ENCODE measurements at regions not wholly inside any gene's neighbourhood (a gene's known extent, or its start where the extent isn't known, plus 50 kb on each side); places are given as distances from the start of the nearest gene placed in this dataset.

DNA sequence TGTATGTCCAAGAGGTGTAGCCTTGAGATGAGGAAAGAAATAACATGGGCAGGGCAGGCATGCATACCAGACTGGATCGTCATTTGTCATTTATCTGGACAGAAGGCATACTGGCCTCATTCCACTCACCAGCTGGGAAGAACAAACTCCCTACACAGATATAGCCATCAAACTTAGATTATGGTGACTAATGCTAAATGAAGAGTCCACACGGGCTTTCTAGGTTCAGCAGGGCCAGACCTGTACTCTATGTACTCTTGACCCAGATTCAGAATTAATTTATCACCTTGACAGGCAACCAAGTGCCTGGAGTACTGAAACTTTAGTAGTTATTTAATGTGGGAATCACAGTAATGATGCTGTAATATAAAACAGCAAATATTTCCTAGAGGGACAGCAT lies 164.3 kb upstream of the IL12A start:
- ATAC-seq (no peak), DNase-seq (ENCODE audit: low spot score) (no peak)
- Mint-ChIP-seq H3K9me3 (no peaks in the 10 kb centered on the region), H3K36me3 (no peaks in the 10 kb centered on the region), H3K4me1 (ENCODE audit: low read depth in 2 of 2) (peaks cover 0 to 4% of the 10 kb centered on the region in 2 donors), H3K27ac (no peak overlapping the region), H3K4me3 (no peak overlapping the region), H3K27me3 (peaks cover 0 to 9% of the 10 kb centered on the region in 2 donors)

DNA sequence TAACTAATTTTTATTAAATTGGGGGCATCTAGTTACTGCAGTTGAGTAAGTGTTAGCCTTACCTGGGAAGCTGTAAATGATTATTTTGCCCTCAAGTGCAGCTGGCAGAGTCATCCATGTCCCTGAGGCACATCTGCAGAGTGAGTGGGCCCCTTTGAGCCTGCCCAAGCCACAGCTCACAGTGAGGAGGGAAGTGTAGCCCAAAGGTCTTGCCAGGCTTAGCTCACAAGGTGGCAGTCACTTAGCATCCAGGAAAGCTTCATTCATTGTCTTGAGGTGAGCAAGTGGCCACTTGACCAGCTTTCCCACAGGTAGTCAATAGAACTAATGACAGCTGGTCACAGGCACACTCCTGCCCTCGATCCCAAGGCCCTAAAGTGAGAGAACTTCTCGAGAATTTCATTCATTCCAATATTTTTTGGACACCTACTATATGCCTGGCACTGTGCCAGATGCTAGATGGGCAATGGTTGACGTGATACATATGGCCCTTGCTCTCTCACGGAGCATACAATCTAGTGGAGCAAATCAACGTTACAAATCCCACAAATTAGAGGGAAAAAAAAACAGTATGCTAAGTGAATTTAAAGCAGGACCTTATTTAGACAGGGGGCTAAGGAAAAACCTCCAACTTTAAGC lies 163.3 kb upstream of the IL12A start:
- Mint-ChIP-seq H3K4me1 (ENCODE audit: low read depth in 2 of 2) (peaks cover 0 to 4% of the 10 kb centered on the region in 2 donors), H3K27ac (no peak overlapping the region), H3K36me3 (no peaks in the 10 kb centered on the region), H3K9me3 (no peaks in the 10 kb centered on the region), H3K4me3 (no peak overlapping the region), H3K27me3 (peaks cover 0 to 9% of the 10 kb centered on the region in 2 donors)
- DNase-seq (ENCODE audit: low spot score) = no peak
- no peak for ATAC-seq

DNA sequence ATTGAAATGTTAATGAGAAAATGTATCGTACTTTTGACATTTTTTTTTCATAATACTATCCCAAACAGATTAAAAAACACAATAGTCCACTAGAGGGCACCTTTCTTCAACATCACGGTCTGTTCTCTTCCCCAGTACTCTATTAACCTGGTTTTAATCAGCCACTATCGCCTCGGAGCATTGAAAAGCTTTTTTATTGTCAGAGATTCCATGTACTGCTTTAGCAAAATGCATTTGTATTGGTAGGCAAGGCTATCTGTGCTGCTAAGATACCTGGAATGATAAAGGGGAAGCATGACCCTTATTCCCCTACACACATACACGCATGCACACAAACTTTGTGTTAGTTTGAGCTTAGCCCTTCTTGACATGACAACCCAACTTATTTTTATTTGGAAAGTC lies 160.1 kb upstream of the IL12A start:
- ATAC-seq = no peak
- no peak for DNase-seq (ENCODE audit: low spot score)
- Mint-ChIP-seq H3K9me3 (no peaks in the 10 kb centered on the region), H3K4me3 (no peak overlapping the region), H3K36me3 (no peaks in the 10 kb centered on the region), H3K27ac (no peak overlapping the region), H3K27me3 (no peaks in the 10 kb centered on the region), H3K4me1 (ENCODE audit: low read depth in 2 of 2) (peaks cover 0 to 4% of the 10 kb centered on the region in 2 donors)

DNA sequence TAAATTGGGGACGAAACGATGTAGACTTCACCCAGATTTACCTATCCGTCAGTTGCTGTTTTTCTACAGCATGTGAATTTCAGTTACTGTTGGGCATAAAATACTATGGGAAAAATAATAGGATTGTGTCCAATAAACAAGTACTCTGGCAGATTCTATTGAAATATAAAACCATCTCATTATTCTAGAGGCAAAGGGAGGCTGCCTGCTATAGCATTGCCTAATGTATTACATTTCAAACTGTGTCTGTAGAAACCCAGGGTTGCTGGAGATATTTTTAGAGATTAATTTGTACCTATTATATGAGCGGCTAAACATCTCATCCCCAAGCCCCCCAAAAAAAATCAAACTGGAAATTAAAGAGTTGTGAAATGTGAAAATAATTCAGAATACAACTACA lies 159.6 kb upstream of the IL12A start:
- Mint-ChIP-seq H3K27ac (no peak overlapping the region), H3K36me3 (no peaks in the 10 kb centered on the region), H3K9me3 (no peaks in the 10 kb centered on the region), H3K4me3 (no peak overlapping the region), H3K4me1 (ENCODE audit: low read depth in 2 of 2) (peaks cover 0 to 4% of the 10 kb centered on the region in 2 donors), H3K27me3 (no peaks in the 10 kb centered on the region)
- ATAC-seq (no peak), DNase-seq (ENCODE audit: low spot score) (no peak)

DNA sequence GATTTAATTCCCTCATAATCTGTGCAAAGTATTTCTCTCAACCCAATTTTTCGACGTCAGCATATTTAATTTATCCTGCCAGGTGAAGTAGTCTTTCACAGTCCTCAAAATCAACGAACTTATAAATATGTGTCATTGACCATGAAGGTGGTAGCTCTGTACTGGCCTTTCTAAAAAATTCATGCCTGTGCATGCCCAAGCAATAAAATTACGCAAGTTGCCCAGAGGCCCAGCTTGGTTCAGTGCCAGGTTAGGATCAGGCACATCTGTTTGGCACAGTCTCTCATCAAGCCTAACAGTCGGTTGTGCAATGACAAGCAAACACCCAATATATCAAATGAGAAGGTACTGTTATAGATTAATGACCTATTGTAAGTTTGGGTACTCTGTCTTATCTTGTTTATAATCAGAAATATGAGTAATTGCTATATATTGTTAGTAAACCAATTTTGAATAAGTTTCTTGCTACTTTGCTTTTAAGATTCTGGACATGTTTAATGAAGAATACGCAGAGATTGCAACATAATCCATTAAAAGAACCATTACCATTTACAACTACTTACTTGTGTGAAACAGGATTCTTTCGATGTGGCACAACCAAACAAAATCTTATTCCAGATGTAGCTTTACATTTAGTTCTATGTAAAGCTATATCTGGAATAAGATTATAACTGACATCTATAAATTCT lies 159.0 kb upstream of the IL12A start:
- Mint-ChIP-seq H3K9me3 (no peaks in the 10 kb centered on the region), H3K27me3 (no peaks in the 10 kb centered on the region), H3K27ac (no peak overlapping the region), H3K4me1 (ENCODE audit: low read depth in 2 of 2) (peaks cover 0 to 4% of the 10 kb centered on the region in 2 donors), H3K36me3 (no peaks in the 10 kb centered on the region), H3K4me3 (no peak overlapping the region)
- no peak for DNase-seq (ENCODE audit: low spot score)
- no peak for ATAC-seq

DNA sequence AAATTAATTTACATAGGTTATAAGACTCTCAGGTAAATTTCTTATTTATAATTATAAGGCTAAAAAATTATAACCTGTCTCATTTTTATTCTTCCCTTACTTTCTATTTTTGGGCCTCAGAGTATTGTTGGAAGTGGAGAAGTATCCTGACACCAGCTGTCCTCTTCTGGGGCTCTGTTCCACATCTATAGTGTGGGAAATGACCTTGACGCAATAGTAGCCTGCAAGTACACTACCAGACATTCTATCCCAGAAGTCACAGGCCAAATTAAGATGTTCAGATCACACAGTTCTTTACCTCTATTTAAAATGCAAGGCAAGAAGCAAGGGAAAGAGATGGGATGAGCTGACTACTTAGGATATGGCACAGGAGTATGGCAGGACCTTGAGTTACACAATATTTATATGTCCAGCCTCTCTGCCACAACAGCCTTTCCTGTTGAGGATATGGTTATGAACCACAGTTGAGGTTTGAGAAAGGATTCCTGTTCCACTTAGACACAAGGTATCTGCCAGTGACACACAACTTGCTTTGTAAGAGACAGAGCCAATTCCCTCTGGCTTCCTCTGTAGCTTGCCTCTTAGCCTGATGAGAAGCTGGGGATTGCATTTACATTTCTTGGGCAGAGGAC lies 158.0 kb upstream of the IL12A start:
- Mint-ChIP-seq H3K9me3 (no peaks in the 10 kb centered on the region), H3K36me3 (no peaks in the 10 kb centered on the region), H3K4me3 (no peak overlapping the region), H3K27me3 (peaks cover 0 to 2% of the 10 kb centered on the region in 2 donors), H3K27ac (no peak overlapping the region), H3K4me1 (ENCODE audit: low read depth in 2 of 2) (peaks cover 0 to 4% of the 10 kb centered on the region in 2 donors)
- DNase-seq (ENCODE audit: low spot score) = no peak
- ATAC-seq = no peak

DNA sequence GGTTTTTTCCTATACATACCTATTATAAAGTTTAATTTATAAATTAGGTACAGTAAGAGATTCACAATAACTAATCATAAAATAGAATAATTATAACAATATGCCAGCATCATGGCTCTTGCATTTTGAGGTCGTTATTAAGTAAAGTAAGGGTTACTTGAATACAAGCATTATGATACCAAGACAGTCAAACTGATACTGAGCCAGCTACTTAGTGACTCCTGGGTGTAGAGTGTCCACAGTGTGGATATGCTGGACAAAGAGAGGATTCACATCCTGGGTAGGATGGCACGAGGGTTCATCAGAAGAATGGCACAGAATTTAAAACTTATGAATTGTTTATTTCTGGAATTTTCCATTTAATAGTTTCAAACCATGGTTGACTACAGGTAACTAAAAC lies 157.2 kb upstream of the IL12A start:
- Mint-ChIP-seq H3K4me3 (no peak overlapping the region), H3K27ac (no peak overlapping the region), H3K27me3 (peaks cover 0 to 2% of the 10 kb centered on the region in 2 donors), H3K36me3 (no peaks in the 10 kb centered on the region), H3K4me1 (ENCODE audit: low read depth in 2 of 2) (peaks cover 0 to 4% of the 10 kb centered on the region in 2 donors), H3K9me3 (no peaks in the 10 kb centered on the region)
- ATAC-seq (no peak), DNase-seq (ENCODE audit: low spot score) (no peak)

DNA sequence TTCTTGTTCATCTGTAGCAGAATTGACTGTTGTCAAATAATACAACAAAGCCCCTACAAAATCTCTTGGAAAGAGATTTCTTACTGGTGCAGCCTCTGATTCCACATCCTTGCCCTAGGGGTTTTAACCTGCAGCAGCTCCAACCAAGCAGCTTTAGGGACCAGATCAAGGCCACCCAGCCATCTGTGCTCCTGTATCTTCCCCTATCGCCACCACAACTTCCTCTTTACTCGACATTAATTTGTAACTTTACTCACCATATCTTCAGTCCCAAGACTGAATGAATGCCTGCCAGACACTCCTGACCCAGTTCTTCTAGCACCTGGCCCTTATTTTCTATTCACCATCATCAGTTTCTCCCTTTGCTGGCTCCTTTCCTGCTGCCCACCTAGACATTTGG lies 156.6 kb upstream of the IL12A start:
- peaks cover 0 to 2% of the 10 kb centered on the region in 2 donors for H3K27me3 Mint-ChIP-seq
- H3K4me1 Mint-ChIP-seq (ENCODE audit: low read depth in 2 of 2) = peaks cover 0 to 4% of the 10 kb centered on the region in 2 donors
- H3K9me3 Mint-ChIP-seq = no peaks in the 10 kb centered on the region
- no peaks in the 10 kb centered on the region for H3K36me3 Mint-ChIP-seq
- ATAC-seq = peak in 1 of 2 donors; percentile 32
- H3K4me3 Mint-ChIP-seq = no peak overlapping the region
- DNase-seq (ENCODE audit: low spot score) = no peak
- H3K27ac Mint-ChIP-seq = no peak overlapping the region

DNA sequence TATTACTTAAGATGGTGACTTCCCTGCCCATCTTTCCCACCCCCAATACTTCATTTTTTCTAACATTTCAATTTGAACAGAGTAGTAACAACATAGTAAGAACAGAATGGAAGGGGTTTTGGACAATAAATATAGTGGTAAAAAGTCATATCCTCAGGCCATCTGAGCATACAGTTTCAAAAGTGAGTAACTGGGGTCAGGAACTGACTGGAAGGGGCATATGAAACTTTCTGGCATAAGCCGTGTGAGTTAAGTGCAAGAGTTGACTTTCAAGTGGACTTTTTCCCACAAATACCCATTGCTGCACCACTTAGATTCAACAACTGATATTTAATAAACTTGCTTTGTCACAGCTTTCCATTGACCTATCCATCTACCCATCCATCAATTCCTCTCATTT lies 153.5 kb upstream of the IL12A start:
- Mint-ChIP-seq H3K36me3 (no peaks in the 10 kb centered on the region), H3K9me3 (no peaks in the 10 kb centered on the region), H3K27ac (no peak overlapping the region), H3K4me1 (ENCODE audit: low read depth in 2 of 2) (no peaks in the 10 kb centered on the region), H3K27me3 (peaks cover 0 to 3% of the 10 kb centered on the region in 2 donors), H3K4me3 (no peak overlapping the region)
- no peak for ATAC-seq
- no peak for DNase-seq (ENCODE audit: low spot score)

DNA sequence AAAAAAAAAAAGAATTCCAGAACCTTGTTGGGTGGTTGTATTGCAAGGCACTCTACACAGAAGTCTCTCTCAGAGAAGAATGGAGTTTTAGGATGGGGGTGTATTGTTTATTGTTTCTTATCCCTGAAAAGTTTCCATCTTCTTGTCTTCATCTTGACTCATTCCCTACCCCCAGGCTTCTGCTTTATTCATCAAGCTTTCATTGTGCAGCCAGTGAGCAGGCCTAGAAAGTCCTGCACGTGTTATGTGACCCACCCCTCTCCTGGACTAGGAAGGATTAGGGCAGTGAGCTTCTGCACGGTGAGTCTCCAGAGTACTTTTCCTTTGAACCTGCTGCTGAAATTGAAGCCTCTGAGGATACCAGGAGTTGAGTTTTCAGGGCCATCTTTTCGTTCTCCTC lies 150.9 kb upstream of the IL12A start:
- H3K9me3 Mint-ChIP-seq = no peaks in the 10 kb centered on the region
- DNase-seq (ENCODE audit: low spot score) (no peak), ATAC-seq (no peak)
- no peaks in the 10 kb centered on the region for H3K4me1 Mint-ChIP-seq (ENCODE audit: low read depth in 2 of 2)
- H3K36me3 Mint-ChIP-seq = no peaks in the 10 kb centered on the region
- H3K4me3 Mint-ChIP-seq = no peak overlapping the region
- H3K27me3 Mint-ChIP-seq = peaks cover 5 to 8% of the 10 kb centered on the region in 2 donors
- H3K27ac Mint-ChIP-seq = no peak overlapping the region

DNA sequence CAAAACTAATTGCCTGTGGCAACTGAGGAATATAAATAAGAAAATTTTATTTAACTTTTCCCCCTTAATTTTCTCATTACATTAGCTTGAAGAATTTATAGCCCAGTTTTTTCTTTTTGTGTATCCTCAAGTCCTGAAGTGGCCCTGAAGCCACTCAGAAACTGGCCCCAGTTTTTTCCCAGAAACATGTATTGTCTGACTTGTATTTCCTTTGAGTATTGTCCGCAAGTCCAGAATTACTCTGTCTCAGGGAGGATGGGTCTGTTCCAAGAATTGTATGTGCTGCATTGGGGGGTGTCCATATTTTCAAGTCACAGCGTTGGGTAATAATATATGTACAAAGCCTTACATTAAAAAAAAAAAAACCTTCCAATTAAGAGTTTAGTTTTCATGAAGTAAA lies 149.7 kb upstream of the IL12A start:
- Mint-ChIP-seq H3K36me3 (no peaks in the 10 kb centered on the region), H3K4me3 (no peak overlapping the region), H3K9me3 (no peaks in the 10 kb centered on the region), H3K4me1 (ENCODE audit: low read depth in 2 of 2) (no peaks in the 10 kb centered on the region), H3K27me3 (peaks cover 5 to 8% of the 10 kb centered on the region in 2 donors), H3K27ac (no peak overlapping the region)
- DNase-seq (ENCODE audit: low spot score) (no peak), ATAC-seq (no peak)

DNA sequence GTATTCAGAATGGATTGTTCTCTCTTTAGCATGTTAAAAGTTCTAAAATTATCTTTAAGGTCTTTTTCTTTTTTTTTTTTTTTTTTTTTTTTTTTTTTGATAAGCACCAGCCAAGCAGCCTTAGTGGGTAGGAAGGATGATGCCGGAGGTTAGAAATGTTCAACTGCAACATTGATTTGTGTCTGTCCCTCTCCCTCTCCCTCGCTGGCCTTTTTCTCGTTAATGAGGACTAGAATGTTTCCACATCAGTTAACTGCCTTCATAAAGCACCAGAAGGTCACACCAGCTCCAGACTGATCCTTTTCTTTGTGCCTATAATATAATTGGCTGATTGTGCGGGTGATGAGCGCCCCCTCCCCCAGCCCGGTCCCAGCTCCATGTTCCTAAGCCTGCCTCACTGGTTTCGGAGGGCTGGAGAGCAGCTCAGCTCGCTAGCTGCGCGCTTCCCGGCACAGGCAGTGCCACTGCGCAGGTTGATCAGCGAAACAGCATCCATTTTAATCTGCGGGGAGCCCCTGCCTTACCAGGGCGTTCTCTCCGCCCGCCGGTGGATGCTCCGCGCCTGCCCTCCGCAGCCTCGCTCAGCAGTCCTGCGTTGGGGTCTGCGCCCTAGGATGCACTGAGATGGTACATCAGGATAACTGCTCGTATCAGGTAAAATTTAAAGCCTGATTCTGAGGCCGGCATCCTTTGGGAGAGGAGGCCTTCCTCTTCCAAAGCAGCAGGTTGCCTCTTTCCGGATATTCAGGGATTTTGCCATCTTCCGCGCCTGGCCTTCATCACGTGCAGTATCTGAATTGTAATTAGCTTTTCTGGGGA lies 148.9 kb upstream of the IL12A start, which contains the start of gene SCHIP1:
Gene SCHIP1 (plus strand): TSS at position 301 of the 819 bp plus-strand sequence.
- H3K4me1 Mint-ChIP-seq (ENCODE audit: low read depth in 2 of 2) = no peaks in the 10 kb centered on the region
- DNase-seq (ENCODE audit: low spot score) (no peak), ATAC-seq (peak in 1 of 2 donors; percentile 43)
- no peaks in the 10 kb centered on the region for H3K36me3 Mint-ChIP-seq
- no peaks in the 10 kb centered on the region for H3K9me3 Mint-ChIP-seq
- H3K27ac Mint-ChIP-seq = no peak within 1 kb of the TSS
- peaks cover 5 to 8% of the 10 kb centered on the region in 2 donors for H3K27me3 Mint-ChIP-seq
- no peak within 1 kb of the TSS for H3K4me3 Mint-ChIP-seq

DNA sequence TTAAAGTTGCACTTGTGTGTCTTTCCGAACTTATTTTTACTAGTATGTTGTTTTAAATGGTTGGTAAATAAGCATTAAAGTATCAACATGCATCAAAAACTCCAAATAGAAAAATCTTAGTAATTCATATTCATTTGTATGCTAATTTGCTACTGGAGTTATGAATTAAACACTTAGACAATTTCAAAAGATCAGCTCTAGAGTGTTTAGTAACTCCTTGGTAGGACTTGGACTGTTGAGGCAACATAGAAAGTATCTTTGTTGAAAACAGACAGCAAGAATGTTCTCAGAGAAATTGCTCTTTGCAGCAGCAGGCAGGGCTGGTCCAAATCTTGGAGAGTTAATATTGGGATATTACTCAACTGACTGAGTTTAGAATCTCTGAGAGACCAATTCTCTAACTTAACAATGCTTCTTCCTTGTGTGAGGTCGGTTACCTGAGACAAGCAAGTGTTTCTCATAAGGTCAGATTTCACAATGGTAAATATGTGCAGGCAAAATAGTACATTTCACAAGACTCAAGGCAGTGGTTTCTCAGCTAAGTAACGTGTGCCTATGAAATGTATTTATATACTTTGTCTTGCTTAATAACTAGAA lies 147.8 kb upstream of the IL12A start:
- DNase-seq (ENCODE audit: low spot score) (no peak), ATAC-seq (no peak)
- peaks cover 6 to 8% of the 10 kb centered on the region in 2 donors for H3K27me3 Mint-ChIP-seq
- no peak overlapping the region for H3K27ac Mint-ChIP-seq
- no peak overlapping the region for H3K4me3 Mint-ChIP-seq
- no peaks in the 10 kb centered on the region for H3K4me1 Mint-ChIP-seq (ENCODE audit: low read depth in 2 of 2)
- no peaks in the 10 kb centered on the region for H3K9me3 Mint-ChIP-seq
- H3K36me3 Mint-ChIP-seq = no peaks in the 10 kb centered on the region
